ENCODE measurements at regions not wholly inside any gene's neighbourhood (a gene's known extent, or its start where the extent isn't known, plus 50 kb on each side); places are given as distances from the start of the nearest gene placed in this dataset.

DNA sequence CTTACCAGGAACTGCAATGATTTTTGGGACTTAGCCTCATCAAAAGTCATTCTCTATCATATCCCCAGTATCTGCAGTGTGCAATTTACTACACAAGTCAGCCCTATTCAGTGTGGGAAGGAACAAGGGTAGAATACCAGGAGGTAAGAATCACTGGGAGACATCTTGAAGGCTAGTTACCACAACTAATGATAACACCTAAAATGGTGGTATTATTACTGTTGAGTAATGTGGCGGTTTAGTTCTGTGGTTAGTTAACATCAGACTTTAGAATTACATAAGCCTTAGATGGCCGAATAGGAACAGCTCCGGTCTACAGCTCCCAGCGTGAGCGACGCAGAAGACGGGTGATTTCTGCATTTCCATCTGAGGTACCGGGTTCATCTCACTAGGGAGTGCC lies 567.9 kb upstream of the CDH11 start:
- Histone ChIP-seq H3K4me2 (ENCODE audit: low read depth, low read length) (no peak overlapping the region), H3K27ac (ENCODE audit: extremely low read length, insufficient read depth, low read length) (no peak overlapping the region), H3K4me1 (ENCODE audit: insufficient read depth, low read length) (peaks cover 12% of the 10 kb centered on the region), H2AFZ (ENCODE audit: low read length) (no peak overlapping the region), H4K20me1 (ENCODE audit: insufficient read depth, low read length) (no peaks in the 10 kb centered on the region), H3K9me3 (ENCODE audit: low read length) (no peaks in the 10 kb centered on the region), H3K27me3 (ENCODE audit: control insufficient read depth in 1 of 2, insufficient read depth in 2 of 2, low read length in 2 of 2) (no peaks in the 10 kb centered on the region), H3K4me3 (replicated peaks in 1 of 3; ENCODE audit: insufficient read depth in 1 of 3, low read depth in 2 of 3, low read length in 3 of 3) (no peak overlapping the region), H3K36me3 (replicated peaks in 1 of 2; ENCODE audit: control insufficient read depth in 1 of 2, insufficient read depth in 2 of 2, low read length in 2 of 2) (no peaks in the 10 kb centered on the region), H3K79me2 (ENCODE audit: insufficient read depth, low read length) (no peaks in the 10 kb centered on the region), H3K9ac (ENCODE audit: insufficient read depth, low read depth, low read length) (no peak overlapping the region)
- intact Hi-C loops (cut with micrococcal nuclease; ENCODE audit: unreplicated experiment): no loop called here
- no peak for DNase-seq (ENCODE audit: low spot score)
- no peak for FAIRE-seq
- TF ChIP-seq AGO2 (optimal IDR thresholded peaks at IDR 0.05; ENCODE audit: low read depth, low read length) (no peak), ZNF572 (CRISPR knock-in tag; IDR thresholded peaks at IDR 0.05) (no peak), SP140L (CRISPR knock-in tag; IDR thresholded peaks at IDR 0.05; ENCODE audit: borderline replicate concordance) (no peak), ZNF33A (CRISPR knock-in tag; IDR thresholded peaks at IDR 0.05; ENCODE audit: borderline replicate concordance) (no peak), ZNF7 (CRISPR knock-in tag; IDR thresholded peaks at IDR 0.05) (no peak), MTA3 (CRISPR knock-in tag; IDR thresholded peaks at IDR 0.05) (no peak), ZNF615 (CRISPR knock-in tag; IDR thresholded peaks at IDR 0.05; ENCODE audit: borderline replicate concordance) (no peak), RBFOX2 (IDR thresholded peaks at IDR 0.05; ENCODE audit: low read depth, low read length) (no peak)
- TF ChIP-seq, protein P1, sequence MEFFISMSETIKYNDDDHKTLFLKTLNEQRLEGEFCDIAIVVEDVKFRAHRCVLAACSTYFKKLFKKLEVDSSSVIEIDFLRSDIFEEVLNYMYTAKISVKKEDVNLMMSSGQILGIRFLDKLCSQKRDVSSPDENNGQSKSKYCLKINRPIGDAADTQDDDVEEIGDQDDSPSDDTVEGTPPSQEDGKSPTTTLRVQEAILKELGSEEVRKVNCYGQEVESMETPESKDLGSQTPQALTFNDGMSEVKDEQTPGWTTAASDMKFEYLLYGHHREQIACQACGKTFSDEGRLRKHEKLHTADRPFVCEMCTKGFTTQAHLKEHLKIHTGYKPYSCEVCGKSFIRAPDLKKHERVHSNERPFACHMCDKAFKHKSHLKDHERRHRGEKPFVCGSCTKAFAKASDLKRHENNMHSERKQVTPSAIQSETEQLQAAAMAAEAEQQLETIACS (CRISPR knock-in tag; IDR thresholded peaks at IDR 0.05): no peak
- TF ChIP-seq, protein P2, sequence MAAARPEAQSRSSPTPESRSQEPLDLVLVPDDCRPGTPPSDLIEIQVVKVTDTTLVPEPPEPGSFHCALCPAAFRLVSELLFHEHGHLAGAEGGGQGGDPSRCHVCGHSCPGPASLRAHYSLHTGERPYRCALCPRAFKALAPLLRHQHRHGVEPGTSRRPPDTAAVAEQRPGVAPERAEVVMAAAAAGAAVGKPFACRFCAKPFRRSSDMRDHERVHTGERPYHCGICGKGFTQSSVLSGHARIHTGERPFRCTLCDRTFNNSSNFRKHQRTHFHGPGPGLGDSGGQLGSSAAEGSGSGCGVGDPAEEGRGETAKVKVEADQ (CRISPR knock-in tag; IDR thresholded peaks at IDR 0.05; ENCODE audit: borderline replicate concordance): no peak
- ATAC-seq: no peak
- in situ Hi-C loops (cut with HindIII; ENCODE audit: extremely low pct_ligation_motif_present, low pct_unique_long_range_greater_than_20kb): no loop called here
- ChIA-PET POLR2A (no interaction called here), CTCF (ENCODE audit: low intra/inter-chr PET ratio, low total read pairs) (no interaction called here)
- BruUV-seq (replicated peaks): no TSS peak
- WGBS (ENCODE audit: low lambda C conversion rate): 78% methylated on average over 7 of the region's 8 CpGs
